GM23338 (cell line): ENCODE measurements at regions not wholly inside any gene's neighbourhood (a gene's known extent, or its start where the extent isn't known, plus 50 kb on each side); places are given as distances from the start of the nearest gene placed in this dataset.

ENCODE experiments used
- CREB1 ChIP-seq: fragments of 250-450 bp; sonication (Bioruptor Pico); IDR thresholded peaks from 2 replicates; pipeline ENCODE4 v1.5.0; 2020; ENCODE audit warnings: low read depth, mild to moderate bottlenecking, moderate library complexity
- ETS1 ChIP-seq: IDR thresholded peaks from 2 replicates; pipeline ENCODE4 v1.6.1; 2016; ENCODE audit warnings: antibody characterized with exemption
- EZH2 ChIP-seq: fragments of 200-600 bp; sonication (generic); IDR thresholded peaks from one replicate; pipeline ENCODE4 v1.8.0; 2017; ENCODE audit warnings: antibody characterized with exemption, mild to moderate bottlenecking, low read depth; ENCODE audit not compliant: unreplicated experiment
- EZH2phosphoT487 ChIP-seq: fragments of 200-600 bp; sonication (generic); IDR thresholded peaks from one replicate; pipeline ENCODE4 v1.8.1; 2018; ENCODE audit warnings: antibody characterized with exemption; ENCODE audit not compliant: unreplicated experiment
- JUNB ChIP-seq: IDR thresholded peaks from one replicate; pipeline ENCODE4 v1.6.1; 2016; ENCODE audit warnings: antibody characterized with exemption; ENCODE audit not compliant: unreplicated experiment
- NANOG ChIP-seq: IDR thresholded peaks from 2 replicates; pipeline ENCODE4 v1.6.1; 2016; ENCODE audit warnings: antibody characterized with exemption, borderline replicate concordance
- POLR2AphosphoS5 ChIP-seq: IDR thresholded peaks from 2 replicates; pipeline ENCODE4 v1.6.1; 2016; ENCODE audit warnings: antibody characterized with exemption, low read depth
- ZNF114 ChIP-seq: fragments of 250-450 bp; sonication (Bioruptor Pico); IDR thresholded peaks from 2 replicates; pipeline ENCODE4 v1.5.0; 2020; ENCODE audit warnings: mild to moderate bottlenecking, moderate library complexity
- ZNF331 ChIP-seq: fragments of 250-450 bp; sonication (Bioruptor Pico); IDR thresholded peaks from 2 replicates; pipeline ENCODE4 v1.5.0; 2020; ENCODE audit warnings: low read depth, mild to moderate bottlenecking, moderate library complexity
- ZNF462 ChIP-seq: fragments of 250-450 bp; sonication (Bioruptor Pico); IDR thresholded peaks from 2 replicates; pipeline ENCODE4 v1.5.0; 2020; ENCODE audit warnings: mild to moderate bottlenecking, moderate library complexity
- TF ChIP-seq, protein P1 (sequence below), 2 experiments: fragments of 200-600 bp in 1 of 2; sonication (generic) in 1 of 2; conservative IDR thresholded peaks; 2 replicates each; pipeline versions ENCODE4 v1.5.1 to v1.6.1; 2016 to 2017; ENCODE audit warnings: antibody characterized with exemption in 2 of 2, low read depth in 2 of 2, mild to moderate bottlenecking in 2 of 2, moderate library complexity in 1 of 2
- TF ChIP-seq, protein P2 (sequence below): IDR thresholded peaks from one replicate; pipeline ENCODE4 v1.6.1; 2018; ENCODE audit warnings: antibody characterized with exemption; ENCODE audit not compliant: unreplicated experiment

DNA sequence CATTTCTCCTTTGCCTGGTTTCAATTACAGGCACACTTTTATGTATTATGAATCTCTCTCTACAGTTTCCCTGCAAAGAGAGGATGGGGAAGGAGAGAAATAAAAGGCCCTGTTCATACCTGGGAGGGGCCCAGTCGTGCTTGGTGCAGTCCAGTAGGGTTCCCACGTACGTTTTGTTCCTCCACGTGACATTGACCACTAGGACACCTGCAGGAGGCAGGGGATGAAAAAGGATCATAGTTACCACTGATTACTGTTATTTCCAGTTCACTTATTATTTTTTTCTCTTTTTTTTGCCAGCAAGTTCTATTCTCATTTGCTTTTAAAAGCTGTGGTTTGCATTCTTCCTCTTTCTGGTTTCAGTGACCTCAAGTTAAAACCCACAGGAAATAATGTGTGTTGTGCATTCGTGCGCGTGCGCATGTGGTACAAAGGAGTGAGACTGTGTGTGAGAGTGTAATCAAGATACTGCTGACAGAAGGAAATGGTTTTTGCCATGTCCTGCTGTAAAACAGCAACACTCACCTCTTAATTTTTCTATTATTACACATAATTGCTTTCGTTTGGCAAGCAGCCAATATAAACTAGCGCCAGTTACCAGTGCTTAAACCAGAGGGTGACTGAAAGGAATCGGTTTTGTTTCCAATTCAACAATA, 96.8 kb downstream of the ZNF608 start:
- TF ChIP-seq, protein P1, sequence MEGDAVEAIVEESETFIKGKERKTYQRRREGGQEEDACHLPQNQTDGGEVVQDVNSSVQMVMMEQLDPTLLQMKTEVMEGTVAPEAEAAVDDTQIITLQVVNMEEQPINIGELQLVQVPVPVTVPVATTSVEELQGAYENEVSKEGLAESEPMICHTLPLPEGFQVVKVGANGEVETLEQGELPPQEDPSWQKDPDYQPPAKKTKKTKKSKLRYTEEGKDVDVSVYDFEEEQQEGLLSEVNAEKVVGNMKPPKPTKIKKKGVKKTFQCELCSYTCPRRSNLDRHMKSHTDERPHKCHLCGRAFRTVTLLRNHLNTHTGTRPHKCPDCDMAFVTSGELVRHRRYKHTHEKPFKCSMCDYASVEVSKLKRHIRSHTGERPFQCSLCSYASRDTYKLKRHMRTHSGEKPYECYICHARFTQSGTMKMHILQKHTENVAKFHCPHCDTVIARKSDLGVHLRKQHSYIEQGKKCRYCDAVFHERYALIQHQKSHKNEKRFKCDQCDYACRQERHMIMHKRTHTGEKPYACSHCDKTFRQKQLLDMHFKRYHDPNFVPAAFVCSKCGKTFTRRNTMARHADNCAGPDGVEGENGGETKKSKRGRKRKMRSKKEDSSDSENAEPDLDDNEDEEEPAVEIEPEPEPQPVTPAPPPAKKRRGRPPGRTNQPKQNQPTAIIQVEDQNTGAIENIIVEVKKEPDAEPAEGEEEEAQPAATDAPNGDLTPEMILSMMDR (conservative IDR thresholded peaks at IDR 0.05; ENCODE audit: low read depth in 2 of 2), result no peak
- TF ChIP-seq, protein P2, sequence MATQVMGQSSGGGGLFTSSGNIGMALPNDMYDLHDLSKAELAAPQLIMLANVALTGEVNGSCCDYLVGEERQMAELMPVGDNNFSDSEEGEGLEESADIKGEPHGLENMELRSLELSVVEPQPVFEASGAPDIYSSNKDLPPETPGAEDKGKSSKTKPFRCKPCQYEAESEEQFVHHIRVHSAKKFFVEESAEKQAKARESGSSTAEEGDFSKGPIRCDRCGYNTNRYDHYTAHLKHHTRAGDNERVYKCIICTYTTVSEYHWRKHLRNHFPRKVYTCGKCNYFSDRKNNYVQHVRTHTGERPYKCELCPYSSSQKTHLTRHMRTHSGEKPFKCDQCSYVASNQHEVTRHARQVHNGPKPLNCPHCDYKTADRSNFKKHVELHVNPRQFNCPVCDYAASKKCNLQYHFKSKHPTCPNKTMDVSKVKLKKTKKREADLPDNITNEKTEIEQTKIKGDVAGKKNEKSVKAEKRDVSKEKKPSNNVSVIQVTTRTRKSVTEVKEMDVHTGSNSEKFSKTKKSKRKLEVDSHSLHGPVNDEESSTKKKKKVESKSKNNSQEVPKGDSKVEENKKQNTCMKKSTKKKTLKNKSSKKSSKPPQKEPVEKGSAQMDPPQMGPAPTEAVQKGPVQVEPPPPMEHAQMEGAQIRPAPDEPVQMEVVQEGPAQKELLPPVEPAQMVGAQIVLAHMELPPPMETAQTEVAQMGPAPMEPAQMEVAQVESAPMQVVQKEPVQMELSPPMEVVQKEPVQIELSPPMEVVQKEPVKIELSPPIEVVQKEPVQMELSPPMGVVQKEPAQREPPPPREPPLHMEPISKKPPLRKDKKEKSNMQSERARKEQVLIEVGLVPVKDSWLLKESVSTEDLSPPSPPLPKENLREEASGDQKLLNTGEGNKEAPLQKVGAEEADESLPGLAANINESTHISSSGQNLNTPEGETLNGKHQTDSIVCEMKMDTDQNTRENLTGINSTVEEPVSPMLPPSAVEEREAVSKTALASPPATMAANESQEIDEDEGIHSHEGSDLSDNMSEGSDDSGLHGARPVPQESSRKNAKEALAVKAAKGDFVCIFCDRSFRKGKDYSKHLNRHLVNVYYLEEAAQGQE, result no peak
- TF ChIP-seq EZH2phosphoT487 (no peak), CREB1 (CRISPR knock-in tag) (no peak), EZH2 (no peak), POLR2AphosphoS5 (no peak), ZNF331 (CRISPR knock-in tag) (no peak), ZNF114 (CRISPR knock-in tag) (no peak), ETS1 (no peak), JUNB (no peak), NANOG (no peak), ZNF462 (CRISPR knock-in tag) (no peak)
